Hematopoietic multipotent progenitor cell treated with erythropoietin and hydrocortisone succinate and interleukin-3 and kit ligand, for 8 days (in vitro differentiated cells): ENCODE measurements at regions not wholly inside any gene's neighbourhood (a gene's known extent, or its start where the extent isn't known, plus 50 kb on each side); places are given as distances from the start of the nearest gene placed in this dataset.

Source experiments
- DNase-seq: peaks from one replicate; pipeline ENCODE4 v3.0.0-alpha.2; 2015

DNA sequence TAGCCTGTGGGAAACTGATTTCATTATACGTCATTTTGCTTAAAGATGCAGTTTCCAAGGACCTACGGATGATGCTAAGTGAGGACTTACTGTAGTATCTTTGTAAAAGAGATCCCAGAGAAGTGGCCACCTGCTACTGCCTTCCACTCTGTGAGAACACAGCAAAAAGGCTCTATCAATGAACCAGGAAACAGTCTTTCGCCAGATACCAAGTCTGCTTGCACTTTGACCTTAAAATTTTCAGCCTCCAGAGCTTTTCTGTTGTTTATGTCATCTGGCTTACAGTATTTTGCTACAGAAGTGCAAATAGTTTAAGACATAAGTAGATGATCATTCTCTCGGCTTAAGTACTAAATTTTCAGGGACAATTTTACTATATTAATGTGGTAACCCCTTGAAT, 847.9 kb upstream of the CHAC2 start:
- no peak for DNase-seq

DNA sequence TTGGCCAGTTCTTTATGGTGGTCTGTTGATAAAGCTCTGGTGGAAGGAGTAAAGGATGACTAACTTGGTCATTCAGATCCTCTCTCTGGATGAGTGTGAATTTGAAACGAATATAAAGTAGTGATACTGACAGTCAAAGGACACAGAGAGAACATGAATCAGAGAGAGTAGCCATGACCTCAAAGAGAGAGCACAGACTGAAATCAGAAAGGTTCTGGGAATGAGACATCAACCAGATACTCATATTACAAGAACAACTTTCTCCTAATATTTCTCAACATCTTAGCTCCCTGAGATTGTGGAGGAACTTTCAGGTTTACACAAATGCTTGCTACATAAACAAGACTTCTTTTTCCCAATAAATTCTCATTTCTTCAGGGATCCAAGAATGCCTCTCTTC, 849.1 kb upstream of the CHAC2 start:
- DNase-seq = no peak

DNA sequence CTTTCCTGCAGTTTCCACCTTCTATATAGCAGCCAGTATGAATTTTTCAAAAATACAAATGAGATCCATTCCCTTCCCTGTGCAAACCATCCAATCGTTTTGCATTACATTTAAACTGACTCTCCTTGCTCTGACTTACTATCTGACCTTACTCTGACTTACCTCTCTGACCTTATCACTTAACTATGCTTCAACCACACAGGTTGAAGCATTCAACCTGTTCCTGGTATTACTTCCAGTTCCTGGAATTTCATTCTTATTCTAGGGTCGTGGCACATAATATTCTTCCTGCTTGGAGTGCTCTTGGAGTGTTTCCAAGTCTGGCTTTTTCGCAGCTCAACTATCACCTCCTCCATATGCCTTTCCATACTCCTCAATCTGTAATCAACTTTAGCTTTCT, 850.6 kb upstream of the CHAC2 start:
- DNase-seq = no peak

DNA sequence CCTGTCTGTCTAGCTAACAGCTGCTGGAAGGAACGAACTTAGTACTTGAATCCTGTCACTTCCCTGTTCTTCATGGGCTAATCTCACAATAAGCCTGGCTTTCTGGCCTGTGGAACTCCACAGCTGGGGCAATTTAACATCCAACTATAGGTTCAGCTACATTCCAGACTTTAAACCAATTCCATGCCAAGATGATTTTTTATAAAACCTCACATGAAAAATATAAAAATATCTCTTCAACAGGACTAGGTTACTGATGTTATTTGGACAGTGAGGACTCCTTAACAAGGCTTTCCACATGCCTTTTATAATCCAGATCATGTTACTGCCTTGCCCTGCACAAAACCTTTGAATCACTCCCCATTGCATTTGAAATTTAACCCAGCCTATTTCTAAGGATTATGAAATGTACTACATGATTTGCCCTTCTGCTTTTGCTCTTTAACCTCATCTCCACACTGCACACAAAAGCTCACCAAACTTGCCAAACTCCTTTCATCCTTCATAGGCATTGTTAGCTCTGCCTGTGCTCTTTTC, 863.2 kb upstream of the CHAC2 start:
- DNase-seq = no peak

GRCh38 chr2:52897511-52898044, 870.0 kb upstream of the CHAC2 start:
- DNase-seq = no peak

- no peak for DNase-seq
These were observed 871.8 kb upstream of the CHAC2 start for GRCh38 chr2:52895726-52896340.

DNA sequence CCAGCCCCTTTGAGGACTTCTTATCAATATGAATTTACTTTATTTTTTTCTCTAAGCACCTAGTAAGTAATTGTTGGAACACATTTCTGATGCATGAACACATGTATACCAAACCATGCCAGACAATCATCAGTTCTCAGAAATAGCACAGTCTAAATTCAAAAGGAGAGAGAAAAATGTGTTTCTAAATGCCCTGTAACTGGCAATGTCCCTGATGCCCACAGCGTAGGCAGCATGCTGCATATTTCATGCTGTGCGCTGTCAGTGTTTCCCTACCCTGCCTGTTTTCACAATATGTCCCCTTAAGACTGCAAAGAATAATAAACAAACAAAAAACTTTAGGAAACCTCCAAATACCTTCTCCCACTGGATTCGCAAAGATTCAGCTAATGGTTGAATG, 881.0 kb upstream of the CHAC2 start:
- no peak for DNase-seq

- DNase-seq = no peak
These were observed 882.7 kb upstream of the CHAC2 start for GRCh38 chr2:52884761-52885352.

GRCh38 chr2:52882974-52883373, 884.6 kb upstream of the CHAC2 start:
- DNase-seq = no peak

GRCh38 chr2:52881606-52882005, 886.0 kb upstream of the CHAC2 start:
- DNase-seq = no peak

DNA sequence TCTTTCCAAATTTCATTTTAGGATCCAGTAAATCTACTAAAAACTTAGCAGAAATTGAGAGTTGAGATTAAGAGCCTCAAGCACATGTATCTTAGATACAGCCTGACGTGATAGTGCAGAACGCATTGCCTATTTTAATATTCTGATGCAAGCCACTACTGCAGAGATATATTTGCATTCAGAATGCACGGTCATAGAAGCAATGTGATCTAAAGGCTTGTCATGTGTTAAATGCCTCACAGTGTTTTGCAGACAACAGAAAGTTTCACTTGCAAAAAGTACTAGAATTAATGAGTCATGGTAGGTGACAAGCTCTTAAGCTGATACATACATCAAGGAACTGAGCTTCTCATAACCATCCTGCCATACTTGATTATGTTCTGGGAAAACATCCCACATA, 886.7 kb upstream of the CHAC2 start:
- DNase-seq = no peak

DNA sequence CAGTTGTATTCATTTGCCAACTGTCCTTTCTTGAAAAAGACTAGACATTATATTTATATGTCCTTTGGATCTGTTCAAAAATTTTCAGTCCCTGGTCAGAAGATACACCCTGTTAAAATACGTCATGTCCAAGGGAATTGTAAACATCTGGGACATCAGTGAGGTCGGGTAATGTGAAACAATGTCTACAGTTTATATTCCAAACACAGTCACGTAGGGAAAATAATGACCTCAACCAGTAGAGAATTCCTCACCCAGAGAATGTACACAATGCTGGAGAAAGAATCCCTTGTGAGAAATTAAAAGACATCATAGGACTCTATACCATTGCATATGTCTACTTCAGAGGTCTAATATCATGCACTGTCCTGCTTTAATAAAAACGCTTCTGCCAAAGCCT, 888.0 kb upstream of the CHAC2 start:
- DNase-seq = no peak

- DNase-seq = no peak
These were observed 889.9 kb upstream of the CHAC2 start for GRCh38 chr2:52877703-52878102.

- no peak for DNase-seq
These were observed 893.0 kb upstream of the CHAC2 start for GRCh38 chr2:52874466-52875106.

- no peak for DNase-seq
These were observed 904.8 kb upstream of the CHAC2 start for GRCh38 chr2:52862801-52863200.

DNA sequence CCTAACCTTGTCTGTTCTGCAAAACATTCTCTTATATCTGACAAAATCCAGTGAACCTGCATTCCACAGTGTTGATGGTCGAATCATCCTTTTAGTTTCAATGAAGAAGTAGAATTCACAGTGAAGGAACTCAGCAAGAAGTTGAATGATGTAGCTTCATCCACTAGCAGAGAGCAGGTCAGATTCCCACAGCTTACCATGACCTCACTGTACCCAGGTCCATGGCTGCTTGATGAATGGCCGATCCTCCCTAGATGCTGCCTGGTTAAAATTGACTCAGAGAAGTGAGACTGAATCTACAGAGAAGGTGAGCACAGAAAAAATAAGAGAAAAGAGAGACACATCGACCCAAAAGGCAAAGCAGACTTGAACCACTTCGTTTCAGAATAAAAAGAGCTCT, 906.0 kb upstream of the CHAC2 start:
- DNase-seq = no peak

DNA sequence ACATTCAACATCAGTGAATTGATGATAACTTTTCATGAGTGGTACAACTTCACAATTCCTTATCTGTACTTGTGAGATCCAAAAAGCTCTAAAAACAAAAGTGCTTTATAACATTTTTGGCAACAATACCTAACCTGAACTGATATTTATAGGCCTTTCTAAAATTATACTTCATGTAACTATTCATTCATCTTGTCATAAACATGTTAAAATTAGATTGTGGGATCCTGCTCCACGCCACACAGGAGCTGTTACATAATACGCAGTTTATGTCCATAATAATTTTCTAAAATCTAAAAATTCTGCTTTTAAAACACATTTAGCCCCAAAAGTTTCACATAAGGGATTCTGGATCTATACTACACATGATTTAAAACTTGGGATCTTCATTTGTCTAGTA, 908.5 kb upstream of the CHAC2 start:
- DNase-seq = no peak

GRCh38 chr2:52857722-52858121, 909.9 kb upstream of the CHAC2 start:
- DNase-seq = no peak

GRCh38 chr2:52852006-52852405, 915.6 kb upstream of the CHAC2 start:
- no peak for DNase-seq

DNA sequence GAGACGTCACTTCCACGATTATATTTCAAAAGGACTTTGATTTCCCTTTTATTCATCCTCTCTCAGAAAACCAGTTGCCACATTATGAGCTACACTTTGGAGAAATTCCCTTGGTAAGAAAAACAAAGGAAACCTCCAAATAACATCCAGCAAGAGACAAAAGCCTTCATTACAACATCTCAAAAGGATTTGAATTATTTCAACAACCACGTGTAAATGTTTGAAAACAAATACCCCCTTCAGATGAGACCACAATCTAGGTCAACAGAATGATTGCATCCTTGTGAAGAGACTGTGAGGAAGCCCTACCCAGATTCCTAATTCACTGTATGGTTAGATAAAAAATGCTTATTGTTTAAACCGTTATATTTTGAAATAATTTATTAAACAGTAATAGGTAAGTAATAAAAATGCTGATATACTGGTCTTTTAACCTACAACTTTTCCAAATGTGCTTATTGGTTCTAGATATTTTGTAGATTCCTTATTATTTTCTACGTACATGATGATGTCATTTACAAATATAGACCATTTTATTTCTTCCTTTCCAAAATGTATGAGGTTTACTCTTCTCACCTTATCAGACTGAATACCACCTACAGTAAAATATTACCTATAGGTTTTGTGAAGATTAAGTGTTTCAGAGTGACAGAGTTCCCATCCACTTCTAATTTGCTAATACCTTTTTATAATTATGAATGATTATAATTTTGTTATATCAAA, 922.7 kb upstream of the CHAC2 start:
- DNase-seq = no peak

- no peak for DNase-seq
These were observed 931.7 kb upstream of the CHAC2 start for GRCh38 chr2:52835909-52836308.

DNA sequence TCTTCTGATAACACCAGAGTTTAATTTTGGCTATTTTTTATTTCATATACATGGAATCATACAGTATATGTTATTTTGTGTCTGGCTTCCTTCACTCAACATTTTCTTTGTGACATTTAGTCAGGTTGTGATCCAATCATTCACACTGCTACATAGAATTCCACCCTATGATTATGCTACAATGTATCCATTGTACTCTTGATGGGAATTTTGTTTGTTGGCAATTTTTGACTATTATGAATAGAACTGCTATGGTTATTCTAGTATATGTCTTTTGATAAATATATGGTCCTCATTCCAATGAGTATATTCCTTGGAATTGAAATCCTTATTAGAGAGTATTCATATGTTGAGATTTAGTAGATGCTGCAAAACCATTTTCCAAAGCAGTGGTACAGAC, 936.4 kb upstream of the CHAC2 start:
- DNase-seq = no peak

GRCh38 chr2:52828112-52828511, 939.5 kb upstream of the CHAC2 start:
- no peak for DNase-seq

- DNase-seq = peak; percentile 1
These were observed 946.0 kb upstream of the CHAC2 start for GRCh38 chr2:52821631-52822030.
